SU-DHL-6 (cell line): ENCODE measurements at regions not wholly inside any gene's neighbourhood (a gene's known extent, or its start where the extent isn't known, plus 50 kb on each side); places are given as distances from the start of the nearest gene placed in this dataset.

ENCODE experiments used
- H2AFZ ChIP-seq: fragments of 200-600 bp; sonication (generic); 2 replicates; pipeline ENCODE4 v1.6.1; 2014; ENCODE audit warnings: low read depth, mild to moderate bottlenecking, moderate library complexity, mixed read lengths, antibody characterized with exemption, low read length; ENCODE audit not compliant: severe bottlenecking
- H3F3A ChIP-seq: fragments of 200-600 bp; shearing (Covaris generic); 2 replicates; pipeline ENCODE4 v1.6.0; 2016; ENCODE audit warnings: antibody characterized with exemption, mild to moderate bottlenecking; ENCODE audit not compliant: insufficient read depth
- H3K27ac ChIP-seq: fragments of 200-600 bp; sonication (generic); 2 replicates; pipeline ENCODE4 v1.5.1; 2016; ENCODE audit warnings: low read depth, mild to moderate bottlenecking, low read length, moderate library complexity, mixed read lengths
- H3K27me3 ChIP-seq: fragments of 200-600 bp; sonication (generic), shearing (Covaris generic); 2 replicates; pipeline ENCODE4 v1.6.0; 2014; ENCODE audit warnings: mild to moderate bottlenecking, low read length
- H3K36me3 ChIP-seq: fragments of 200-600 bp; sonication (generic); 2 replicates; pipeline ENCODE4 v1.6.1; 2014; ENCODE audit warnings: mild to moderate bottlenecking, low read length, mixed read lengths
- H3K4me2 ChIP-seq: fragments of 300-600, 200-600 bp; shearing (Covaris generic), sonication (generic); 2 replicates; pipeline ENCODE4 v1.6.0; 2014; ENCODE audit warnings: low read length, low read depth, mild to moderate bottlenecking; ENCODE audit not compliant: poor library complexity, severe bottlenecking
- H3K4me3 ChIP-seq: fragments of 200-600 bp; sonication (generic); 2 replicates; pipeline ENCODE4 v1.5.1; 2014; ENCODE audit warnings: antibody characterized with exemption, low read length, mild to moderate bottlenecking, mixed read lengths; ENCODE audit not compliant: insufficient read depth, poor library complexity, severe bottlenecking
- H3K79me2 ChIP-seq: fragments of 200-600 bp; sonication (generic); 2 replicates; pipeline ENCODE4 v1.6.1; 2014; ENCODE audit warnings: mild to moderate bottlenecking, low read length, moderate library complexity; ENCODE audit not compliant: insufficient read depth
- H3K9ac ChIP-seq: fragments of 200-600 bp; sonication (generic); 2 replicates; pipeline ENCODE4 v1.7.0; 2014; ENCODE audit warnings: mild to moderate bottlenecking, low read length
- H3K9me2 ChIP-seq: fragments of 200-600 bp; sonication (generic); replicated peaks from 2 replicates; pipeline ENCODE4 v1.6.1; 2014; ENCODE audit warnings: low read length; ENCODE audit not compliant: insufficient read depth
- H3K9me3 ChIP-seq: fragments of 200-600 bp; sonication (generic); 2 replicates; pipeline ENCODE4 v1.6.1; 2014; ENCODE audit warnings: low read length, mixed read lengths; ENCODE audit not compliant: insufficient read depth
- H4K20me1 ChIP-seq: fragments of 200-600 bp; sonication (generic); 2 replicates; pipeline ENCODE4 v1.6.1; 2014; ENCODE audit warnings: low read depth, mild to moderate bottlenecking, antibody characterized with exemption, low read length, moderate library complexity, mixed read lengths
- CTCF ChIP-seq: fragments of 200-600 bp; sonication (generic); IDR thresholded peaks from one replicate; pipeline ENCODE4 v1.5.1; 2017; ENCODE audit warnings: antibody characterized with exemption, mild to moderate bottlenecking, low read length, moderate library complexity; ENCODE audit not compliant: insufficient read depth, poor library complexity, severe bottlenecking
- EZH2phosphoT487 ChIP-seq: fragments of 200-600 bp; sonication (generic), shearing (Covaris generic); conservative IDR thresholded peaks from 2 replicates; pipeline ENCODE4 v1.6.1; 2018; ENCODE audit warnings: mild to moderate bottlenecking, antibody characterized with exemption, low read length, moderate library complexity, mixed read lengths

- Histone ChIP-seq H2AFZ (no peak overlapping the region), H3K9me2 (no peaks in the 10 kb centered on the region; the same call in 1 of the 2 replicates), H3K4me2 (no peak overlapping the region), H3K79me2 (no peaks in the 10 kb centered on the region), H3K36me3 (no peaks in the 10 kb centered on the region), H3F3A (no peaks in the 10 kb centered on the region), H3K9ac (no peak overlapping the region), H3K27me3 (no peaks in the 10 kb centered on the region), H3K9me3 (no peaks in the 10 kb centered on the region), H4K20me1 (no peaks in the 10 kb centered on the region), H3K4me3 (no peak overlapping the region), H3K27ac (no peak overlapping the region)
- TF ChIP-seq CTCF (no peak), EZH2phosphoT487 (no peak)
These were observed 1527.7 kb upstream of the CDH8 start for GRCh38 chr16:63563819-63564505.

- Histone ChIP-seq H3K36me3 (no peaks in the 10 kb centered on the region), H3K79me2 (no peaks in the 10 kb centered on the region), H2AFZ (no peak overlapping the region), H3K4me2 (no peak overlapping the region), H3K27ac (no peak overlapping the region), H3K9me2 (no peaks in the 10 kb centered on the region), H3K4me3 (no peak overlapping the region), H3K27me3 (no peaks in the 10 kb centered on the region), H4K20me1 (no peaks in the 10 kb centered on the region), H3K9ac (no peak overlapping the region), H3K9me3 (no peaks in the 10 kb centered on the region), H3F3A (no peaks in the 10 kb centered on the region)
- TF ChIP-seq EZH2phosphoT487 (no peak), CTCF (no peak)
These were observed 1517.7 kb upstream of the CDH8 start for GRCh38 chr16:63553980-63554379.

- TF ChIP-seq CTCF (no peak), EZH2phosphoT487 (no peak)
- Histone ChIP-seq H3K9ac (no peak overlapping the region), H3K27me3 (no peaks in the 10 kb centered on the region), H3K27ac (no peak overlapping the region), H3K4me2 (no peak overlapping the region), H3K79me2 (no peaks in the 10 kb centered on the region), H3K9me2 (no peaks in the 10 kb centered on the region), H3F3A (no peaks in the 10 kb centered on the region), H2AFZ (no peak overlapping the region), H3K9me3 (no peaks in the 10 kb centered on the region), H3K36me3 (no peaks in the 10 kb centered on the region), H4K20me1 (no peaks in the 10 kb centered on the region), H3K4me3 (no peak overlapping the region)
These were observed 1503.0 kb upstream of the CDH8 start for GRCh38 chr16:63539276-63539675.
